ENCODE measurements at regions not wholly inside any gene's neighbourhood (a gene's known extent, or its start where the extent isn't known, plus 50 kb on each side); places are given as distances from the start of the nearest gene placed in this dataset.
"Not testable (repeated sequence)": the region's sequence is repeated elsewhere in the genome, so short reads cannot be mapped to it uniquely, and the experiment has no call there.

DNA sequence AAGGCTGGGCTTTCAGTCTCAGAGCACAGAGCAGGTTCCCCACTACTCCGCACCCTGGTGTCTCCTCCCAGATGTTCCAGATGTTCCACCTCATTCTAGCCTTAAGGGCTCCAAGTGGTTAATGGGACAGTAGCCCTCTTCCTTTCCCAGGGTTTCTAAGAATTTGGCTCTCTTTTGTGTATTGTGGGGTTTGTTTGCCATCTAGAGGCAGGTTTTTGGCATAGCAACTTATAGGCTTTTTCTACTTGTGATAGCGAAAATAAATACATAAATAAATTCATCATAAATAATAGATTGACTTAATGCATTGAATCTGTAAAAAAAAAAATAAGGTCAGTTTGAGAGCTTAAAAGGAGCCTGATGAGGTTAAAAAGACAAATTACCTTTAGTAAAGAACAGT, 86.1 kb upstream of the XKR3 start:
- DNase-seq: not testable (repeated sequence)

DNA sequence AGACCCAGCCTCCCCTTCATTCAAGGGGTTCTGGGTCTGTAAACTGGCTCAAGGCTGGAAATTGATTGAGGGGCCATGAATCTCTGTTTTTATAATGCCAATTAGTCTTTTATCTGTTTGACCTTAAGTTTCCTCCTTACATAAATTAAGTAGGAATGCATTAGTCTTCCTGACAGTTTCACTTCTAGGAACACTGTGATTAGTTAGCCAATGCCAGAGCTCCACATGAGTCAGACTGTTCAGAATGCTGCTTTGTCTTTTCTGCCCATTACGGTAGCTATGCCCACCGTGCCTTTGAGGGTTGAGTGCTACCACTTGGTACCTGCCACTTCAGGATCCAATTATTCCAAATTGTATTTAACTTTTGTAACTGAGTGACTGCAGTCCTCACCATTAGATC, 76.8 kb upstream of the XKR3 start:
- DNase-seq: not testable (repeated sequence)

DNA sequence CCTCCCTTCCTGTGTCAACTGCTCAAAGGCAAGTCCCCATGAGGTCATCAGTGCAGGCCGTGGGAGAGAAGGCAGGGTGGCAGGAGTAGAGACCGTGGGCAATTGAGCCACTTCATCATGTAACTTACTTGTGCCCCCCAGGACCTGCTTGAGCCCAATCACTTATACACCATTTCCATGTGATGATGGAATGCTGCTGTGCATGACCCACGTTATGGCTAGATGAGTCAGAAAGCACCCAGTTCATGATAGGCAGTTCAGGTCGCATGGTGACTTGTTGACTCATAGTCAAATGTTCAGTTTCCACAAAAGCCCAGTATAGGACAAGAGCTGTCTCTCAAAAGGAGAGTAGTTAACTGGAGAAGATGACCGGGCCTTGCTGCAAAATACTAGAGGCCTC, 76.4 kb upstream of the XKR3 start:
- not testable (repeated sequence) for DNase-seq

DNA sequence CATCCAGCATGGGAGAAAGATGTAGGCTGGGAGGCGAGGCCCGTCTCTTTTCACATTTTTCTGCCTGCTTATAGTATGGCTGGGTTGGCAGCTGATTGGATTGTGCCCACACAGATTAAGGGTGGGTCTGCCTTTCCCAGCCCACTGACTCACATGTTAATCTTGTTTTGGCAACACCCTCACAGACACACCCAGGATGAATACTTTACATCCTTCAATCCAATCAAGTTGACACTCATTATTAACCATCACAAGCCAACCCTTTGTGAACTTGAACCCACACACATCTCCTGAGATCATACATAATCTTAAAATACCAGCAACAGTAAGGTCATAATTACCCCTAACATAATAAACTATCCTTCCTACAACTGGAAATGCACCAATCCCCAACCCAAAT, 74.1 kb upstream of the XKR3 start:
- DNase-seq: not testable (repeated sequence)

DNA sequence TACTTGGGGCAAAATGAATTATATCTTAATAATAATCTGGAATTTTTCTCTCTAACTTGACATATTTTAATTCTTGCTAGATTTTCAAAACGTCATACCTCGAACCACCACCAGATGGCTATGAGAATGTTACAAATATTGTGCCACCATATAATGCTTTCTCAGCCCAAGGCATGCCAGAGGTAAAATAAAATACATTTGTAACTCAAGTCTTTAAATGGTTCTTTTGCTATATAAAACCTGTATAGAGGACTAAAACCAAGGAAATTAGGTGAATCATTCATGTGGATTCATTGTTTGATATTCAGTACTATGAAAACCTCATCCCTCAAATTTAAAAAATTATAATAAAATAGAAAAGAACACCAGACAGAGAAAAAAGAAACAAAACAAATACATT, 72.2 kb upstream of the XKR3 start:
- not testable (repeated sequence) for DNase-seq

DNA sequence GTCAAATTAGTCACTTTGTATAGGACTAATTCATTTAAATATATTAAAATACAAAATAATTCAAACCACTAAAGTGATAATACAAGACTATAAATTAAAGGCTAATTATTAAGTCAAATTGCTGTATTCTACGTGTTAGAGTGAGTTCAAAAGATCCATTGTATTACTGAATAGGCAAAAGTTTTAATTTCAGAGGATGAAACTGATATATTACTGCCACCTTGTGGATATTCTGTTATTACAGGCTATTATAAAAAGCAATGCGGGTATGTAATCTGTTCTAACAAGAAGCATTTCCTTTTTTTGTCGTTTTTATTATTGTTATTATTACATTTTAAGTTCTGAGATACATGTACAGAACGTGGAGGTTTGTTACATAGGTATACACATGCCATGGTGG, 66.7 kb upstream of the XKR3 start:
- not testable (repeated sequence) for DNase-seq

DNA sequence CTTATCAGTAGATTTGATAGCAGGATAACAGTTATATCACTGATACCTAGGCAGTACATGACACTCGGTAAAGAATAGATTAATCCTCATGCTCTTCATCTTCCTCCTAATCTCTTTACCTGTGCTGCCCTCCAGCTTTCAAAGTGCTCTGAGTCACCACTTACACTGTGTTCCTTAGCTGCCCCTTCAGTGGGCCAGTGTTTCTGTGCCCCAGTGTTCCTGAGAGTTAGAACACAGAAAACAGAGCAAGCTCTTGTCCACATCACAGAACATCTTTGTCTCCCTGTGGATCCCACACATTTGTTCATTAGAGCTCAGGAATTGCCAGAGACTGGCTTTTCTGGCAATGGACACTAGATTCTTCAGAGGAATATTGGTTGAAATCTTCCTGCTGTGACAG, 51.1 kb upstream of the XKR3 start:
- DNase-seq: peak in 30 of 56 donors; percentile 0 to 66 (median 18)
